Mesothelial cell of epicardium (in vitro differentiated cells): ENCODE measurements at regions not wholly inside any gene's neighbourhood (a gene's known extent, or its start where the extent isn't known, plus 50 kb on each side); places are given as distances from the start of the nearest gene placed in this dataset.

Source experiments
- DNase-seq, 2 experiments: peaks; one replicate each; pipeline ENCODE4 v3.0.0; 2021; ENCODE audit warnings: low spot score in 2 of 2; ENCODE audit not compliant: unreplicated experiment in 2 of 2
- H3K27ac Mint-ChIP-seq: 2 replicates; pipeline ENCODE4 v1.8.0; 2021; ENCODE audit warnings: mixed read lengths
- H3K27me3 Mint-ChIP-seq: 2 replicates; pipeline ENCODE4 v1.8.0; 2021; ENCODE audit warnings: low read depth, mixed read lengths
- H3K36me3 Mint-ChIP-seq: 2 replicates; pipeline ENCODE4 v1.8.0; 2021; ENCODE audit warnings: mixed read lengths
- H3K4me1 Mint-ChIP-seq: 2 replicates; pipeline ENCODE4 v1.8.0; 2021; ENCODE audit warnings: mixed read lengths
- H3K4me3 Mint-ChIP-seq: 2 replicates; pipeline ENCODE4 v1.8.0; 2021; ENCODE audit warnings: mild to moderate bottlenecking, moderate library complexity, mixed read lengths
- H3K9me3 Mint-ChIP-seq: 2 replicates; pipeline ENCODE4 v1.8.0; 2021; ENCODE audit warnings: mixed read lengths
- CTCF ChIP-seq: fragments of 200-600 bp; sonication (generic); IDR thresholded peaks from one replicate; pipeline ENCODE4 v1.5.0; 2021; ENCODE audit warnings: antibody characterized with exemption; ENCODE audit not compliant: unreplicated experiment

DNA sequence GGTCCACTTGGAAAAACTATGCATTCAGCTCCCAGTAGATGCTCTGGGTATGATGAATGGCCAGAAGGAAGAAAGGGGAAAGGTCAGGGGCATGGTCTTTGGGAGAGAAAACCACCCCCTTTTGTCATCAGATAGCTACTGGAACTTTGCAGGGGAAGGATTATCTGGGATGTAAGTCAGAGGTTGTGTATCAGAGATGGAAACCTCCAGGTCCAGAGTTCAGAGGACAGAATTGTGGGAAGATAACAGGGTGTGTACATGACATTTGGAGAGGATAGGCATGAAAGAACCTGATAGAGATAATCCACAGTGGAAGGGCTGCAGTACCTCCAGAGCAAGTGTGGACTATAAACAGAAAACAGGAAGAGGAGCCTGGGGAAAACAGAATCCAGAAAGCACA lies 262.7 kb downstream of the SPRY1 start:
- H3K4me1 Mint-ChIP-seq: peaks cover 1% of the 10 kb centered on the region
- peaks cover 11% of the 10 kb centered on the region for H3K36me3 Mint-ChIP-seq
- no peak for TF ChIP-seq CTCF
- no peak overlapping the region for H3K4me3 Mint-ChIP-seq
- peaks cover 22% of the 10 kb centered on the region for H3K9me3 Mint-ChIP-seq
- no peak overlapping the region for H3K27ac Mint-ChIP-seq
- DNase-seq: no peak
- H3K27me3 Mint-ChIP-seq: no peaks in the 10 kb centered on the region

- peaks cover 1% of the 10 kb centered on the region for H3K4me1 Mint-ChIP-seq
- H3K9me3 Mint-ChIP-seq: peaks cover 20% of the 10 kb centered on the region
- no peak overlapping the region for H3K4me3 Mint-ChIP-seq
- no peak for TF ChIP-seq CTCF
- no peak for DNase-seq
- no peak overlapping the region for H3K27ac Mint-ChIP-seq
- H3K27me3 Mint-ChIP-seq: no peaks in the 10 kb centered on the region
- H3K36me3 Mint-ChIP-seq: peaks cover 11% of the 10 kb centered on the region
Observed at GRCh38 chr4:123659730-123660129, 263.1 kb downstream of the SPRY1 start.

GRCh38 chr4:123661080-123661737 lies 264.6 kb downstream of the SPRY1 start:
- peaks cover 17% of the 10 kb centered on the region for H3K9me3 Mint-ChIP-seq
- TF ChIP-seq CTCF: no peak
- H3K27me3 Mint-ChIP-seq: no peaks in the 10 kb centered on the region
- DNase-seq: no peak
- H3K4me3 Mint-ChIP-seq: no peak overlapping the region
- H3K27ac Mint-ChIP-seq: no peak overlapping the region
- H3K4me1 Mint-ChIP-seq: peaks cover 1% of the 10 kb centered on the region
- H3K36me3 Mint-ChIP-seq: peaks cover 7% of the 10 kb centered on the region

- Mint-ChIP-seq H3K4me1 (peaks cover 1% of the 10 kb centered on the region), H3K9me3 (peaks cover 16% of the 10 kb centered on the region), H3K27ac (no peak overlapping the region), H3K4me3 (no peak overlapping the region), H3K36me3 (no peaks in the 10 kb centered on the region), H3K27me3 (no peaks in the 10 kb centered on the region)
- no peak for DNase-seq
- no peak for TF ChIP-seq CTCF
Observed at GRCh38 chr4:123662827-123663226, 266.2 kb downstream of the SPRY1 start.

GRCh38 chr4:123666486-123666885 lies 269.9 kb downstream of the SPRY1 start:
- H3K27ac Mint-ChIP-seq: no peak overlapping the region
- no peak for TF ChIP-seq CTCF
- no peaks in the 10 kb centered on the region for H3K4me1 Mint-ChIP-seq
- peaks cover 19% of the 10 kb centered on the region for H3K9me3 Mint-ChIP-seq
- H3K4me3 Mint-ChIP-seq: no peak overlapping the region
- no peak for DNase-seq
- no peaks in the 10 kb centered on the region for H3K36me3 Mint-ChIP-seq
- no peaks in the 10 kb centered on the region for H3K27me3 Mint-ChIP-seq

GRCh38 chr4:123667496-123667895 lies 270.9 kb downstream of the SPRY1 start:
- H3K4me3 Mint-ChIP-seq: no peak overlapping the region
- no peaks in the 10 kb centered on the region for H3K4me1 Mint-ChIP-seq
- H3K36me3 Mint-ChIP-seq: no peaks in the 10 kb centered on the region
- H3K27me3 Mint-ChIP-seq: no peaks in the 10 kb centered on the region
- TF ChIP-seq CTCF: no peak
- DNase-seq: no peak
- no peak overlapping the region for H3K27ac Mint-ChIP-seq
- peaks cover 19% of the 10 kb centered on the region for H3K9me3 Mint-ChIP-seq
